K562 (cell line): ENCODE measurements at regions not wholly inside any gene's neighbourhood (a gene's known extent, or its start where the extent isn't known, plus 50 kb on each side); places are given as distances from the start of the nearest gene placed in this dataset.

ENCODE experiments used
- ATAC-seq: fragments of 200-7000 bp; cut with Tn5 transposase; 3 replicates; pipeline ENCODE4 v1.9.1; 2020; ENCODE audit warnings: moderate library complexity
- BruUV-seq: library from RNA; stranded (reverse); fragments of 400-500 nt; replicated peaks from 2 replicates; lab custom pipeline; 2021; lab: Mats Ljungman, UMichigan
- CTCF ChIA-PET: fragments of 300-600 bp; formaldehyde crosslinking; extraction: SDS; loops from one replicate; lab custom pipeline; 2021; ENCODE audit warnings: low intra/inter-chr PET ratio; lab: Yijun Ruan, JAX
- POLR2A ChIA-PET: fragments of 300-600, 350-650 bp; sonication (Branson Sonifier 250); formaldehyde crosslinking; extraction: SDS; loops from one replicate; lab custom pipeline; 2021; ENCODE audit warnings: antibody characterized with exemption, inconsistent platforms; lab: Yijun Ruan, JAX
- DNase-seq, 4 experiments: peaks; one replicate each; pipeline versions ENCODE4 v3.0.0 to v3.0.0-alpha.2; 2011 to 2018; ENCODE audit warnings: low spot score in 3 of 4, mixed read lengths in 3 of 4; ENCODE audit errors: extremely low read depth in 1 of 4
- FAIRE-seq: peaks from 2 replicates; lab custom pipeline; 2011; peaks lifted over from hg19 to GRCh38; lab: Jason Lieb, UNC
- H2AFZ ChIP-seq: 2 replicates; pipeline ENCODE4 v1.6.0; 2011; ENCODE audit warnings: low read depth, low read length, control low read depth, inconsistent platforms
- H3K27ac ChIP-seq: fragments of 200-600 bp; 3 replicates; pipeline ENCODE4 v1.8.0; 2011; ENCODE audit warnings: low read depth, mild to moderate bottlenecking, control low read depth, inconsistent platforms, low read length, moderate library complexity, mixed read lengths; ENCODE audit errors: extremely low read depth
- H3K27me3 ChIP-seq, 2 experiments: fragments of 300-600 bp in 1 of 2; 2 replicates in 1 of 2; 3 replicates in 1 of 2; pipeline versions ENCODE4 v1.6.0 to v1.8.0; 2011; ENCODE audit warnings: inconsistent platforms in 2 of 2, low read length in 2 of 2, mild to moderate bottlenecking in 1 of 2, mixed read lengths in 1 of 2, moderate library complexity in 1 of 2; ENCODE audit not compliant: control insufficient read depth in 2 of 2, insufficient read depth in 2 of 2
- H3K36me3 ChIP-seq: fragments of 300-600 bp; 3 replicates; pipeline ENCODE4 v1.8.0; 2011; ENCODE audit warnings: mild to moderate bottlenecking, low read length, inconsistent platforms; ENCODE audit not compliant: control insufficient read depth, insufficient read depth
- H3K4me1 ChIP-seq, 2 experiments: fragments of 200-600 bp in 1 of 2; replicated peaks in 1 of 2; 2 replicates in 1 of 2; 3 replicates in 1 of 2; pipeline versions ENCODE4 v1.5.1 to v1.8.0; 2011; ENCODE audit warnings: inconsistent platforms in 2 of 2, low read length in 2 of 2, mild to moderate bottlenecking in 1 of 2, mixed read lengths in 1 of 2, moderate library complexity in 1 of 2; ENCODE audit not compliant: control insufficient read depth in 2 of 2, insufficient read depth in 2 of 2
- H3K4me2 ChIP-seq: 2 replicates; pipeline ENCODE4 v1.6.1; 2011; ENCODE audit warnings: low read length, control low read depth, inconsistent platforms, mixed read lengths; ENCODE audit not compliant: insufficient read depth
- H3K4me3 ChIP-seq: fragments of 200-600 bp; sonication (generic), shearing (Covaris generic); 2 replicates; pipeline ENCODE4 v1.5.1; 2016; ENCODE audit warnings: control low read depth, inconsistent platforms
- H3K79me2 ChIP-seq: fragments of 200-600 bp; 3 replicates; pipeline ENCODE4 v1.8.0; 2011; ENCODE audit warnings: low read length, inconsistent platforms; ENCODE audit not compliant: control insufficient read depth, insufficient read depth
- H3K9ac ChIP-seq, 2 experiments: 2 replicates each; pipeline versions ENCODE4 v1.6.0 to v1.6.1; 2011; ENCODE audit warnings: low read depth in 2 of 2, low read length in 2 of 2, control low read depth in 1 of 2, inconsistent platforms in 1 of 2, mild to moderate bottlenecking in 1 of 2, mixed read lengths in 1 of 2; ENCODE audit not compliant: insufficient read depth in 1 of 2
- H3K9me1 ChIP-seq: one replicate; pipeline ENCODE4 v1.6.0; 2011; ENCODE audit warnings: inconsistent platforms, mild to moderate bottlenecking, low read length, moderate library complexity; ENCODE audit not compliant: control insufficient read depth, insufficient read depth
- H3K9me3 ChIP-seq: replicated peaks from 2 replicates; pipeline ENCODE4 v1.5.1; 2011; ENCODE audit warnings: low read depth, low read length, inconsistent platforms; ENCODE audit not compliant: control insufficient read depth, insufficient read depth
- H4K20me1 ChIP-seq: replicated peaks from 2 replicates; pipeline ENCODE4 v1.6.1; 2011; ENCODE audit warnings: low read length, inconsistent platforms, mixed read lengths; ENCODE audit not compliant: control insufficient read depth, insufficient read depth
- CTBP1 ChIP-seq: fragments of 450-650 bp; IDR thresholded peaks from 2 replicates; pipeline ENCODE4 v1.6.1; 2016; ENCODE audit warnings: borderline replicate concordance
- HDAC1 ChIP-seq, 2 experiments: fragments of 450-650 bp; IDR thresholded peaks; 2 replicates each; pipeline ENCODE4 v1.6.1; 2016 to 2017; ENCODE audit warnings: inconsistent platforms in 1 of 2, mild to moderate bottlenecking in 1 of 2, moderate library complexity in 1 of 2
- PHB ChIP-seq: fragments of 250-450 bp; sonication (Bioruptor Pico); IDR thresholded peaks from 2 replicates; pipeline ENCODE4 v1.5.0; 2021
- PHTF2 ChIP-seq: fragments of 250-450 bp; sonication (Bioruptor Pico); IDR thresholded peaks from 2 replicates; pipeline ENCODE4 v1.5.0; 2021; ENCODE audit warnings: mild to moderate bottlenecking
- RBM17 ChIP-seq: fragments of 200-400 bp; formaldehyde crosslinking; IDR thresholded peaks from 2 replicates; pipeline ENCODE4 v1.6.1; 2017; ENCODE audit warnings: low read depth, mild to moderate bottlenecking, low read length, borderline replicate concordance
- SP1 ChIP-seq: sonication (generic); formaldehyde crosslinking; IDR thresholded peaks from 2 replicates; pipeline ENCODE4 v1.8.1; 2022; ENCODE audit warnings: mild to moderate bottlenecking, missing genetic modification reagents
- STAG1 ChIP-seq: sonication (generic); formaldehyde crosslinking; IDR thresholded peaks from 2 replicates; pipeline ENCODE4 v1.5.0; 2020; ENCODE audit warnings: missing genetic modification reagents, borderline replicate concordance
- WGBS: fragments of 100-300 bp; shearing (Covaris generic); methylation state at CpG from one replicate; pipeline ENCODE4 v1.1.6; 2016; ENCODE audit warnings: low coverage, mixed read lengths; ENCODE audit not compliant: insufficient coverage; ENCODE audit errors: missing lambda C conversion rate; 5-methylcytosine and 5-hydroxymethylcytosine counted together
- in situ Hi-C: fragments of 300-500 bp; cut with MboI; formaldehyde crosslinking; loops from 4 replicates; pipeline ENCODE4 v1.15.0; 2018; ENCODE audit warnings: inconsistent platforms, mixed read lengths
- intact Hi-C: fragments of 100-400 bp; cut with micrococcal nuclease; formaldehyde crosslinking; loops from 2 replicates; pipeline ENCODE4 v1.14.2; 2022
- TF ChIP-seq, protein P1 (sequence below): fragments of 250-450 bp; sonication (Bioruptor Pico); IDR thresholded peaks from 2 replicates; pipeline ENCODE4 v1.4.0; 2020; ENCODE audit warnings: borderline replicate concordance

DNA sequence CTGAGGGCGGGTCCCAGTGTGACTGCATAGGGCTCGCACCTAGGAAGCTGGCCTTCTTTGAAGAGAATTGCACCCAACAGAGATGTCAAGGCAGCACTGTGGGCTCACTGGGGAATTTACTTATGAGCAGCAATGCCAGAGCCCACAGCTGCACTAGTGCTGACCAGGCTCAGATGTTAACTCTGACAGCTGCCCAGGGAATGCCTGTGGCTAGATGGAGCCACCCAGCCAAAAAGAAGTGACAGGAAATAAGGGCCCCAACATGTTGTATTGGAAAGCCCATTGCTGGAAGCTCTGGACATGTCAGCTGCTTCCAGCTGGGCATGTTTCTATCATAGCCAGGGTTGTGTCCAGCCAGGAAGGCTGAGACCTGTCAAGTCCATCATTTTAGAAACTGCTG is 90.9 kb upstream of the ZNF280D start:
- H3K9me3 ChIP-seq = no peaks in the 10 kb centered on the region
- H3K27ac ChIP-seq = no peak overlapping the region
- BruUV-seq = no TSS peak
- H3K36me3 ChIP-seq = no peaks in the 10 kb centered on the region
- no peak for ATAC-seq
- H3K4me2 ChIP-seq = no peak overlapping the region
- CTCF ChIA-PET = no interaction called here
- H3K4me3 ChIP-seq = no peak overlapping the region
- intact Hi-C loops = loop anchor here (5.0 to 10.0 kb wide), 6 partner anchors 93 to 701 kb away; partner anchors contain the start of gene TCF12
- no peak for DNase-seq
- no peaks in the 10 kb centered on the region for H3K79me2 ChIP-seq
- TF ChIP-seq STAG1 (CRISPR knock-in tag) (no peak), SP1 (CRISPR knock-in tag) (no peak), RBM17 (no peak), PHTF2 (CRISPR knock-in tag) (no peak), PHB (CRISPR knock-in tag) (no peak), HDAC1 (IDR thresholded peaks at IDR 0.05) (no peak), CTBP1 (no peak)
- TF ChIP-seq, protein P1, sequence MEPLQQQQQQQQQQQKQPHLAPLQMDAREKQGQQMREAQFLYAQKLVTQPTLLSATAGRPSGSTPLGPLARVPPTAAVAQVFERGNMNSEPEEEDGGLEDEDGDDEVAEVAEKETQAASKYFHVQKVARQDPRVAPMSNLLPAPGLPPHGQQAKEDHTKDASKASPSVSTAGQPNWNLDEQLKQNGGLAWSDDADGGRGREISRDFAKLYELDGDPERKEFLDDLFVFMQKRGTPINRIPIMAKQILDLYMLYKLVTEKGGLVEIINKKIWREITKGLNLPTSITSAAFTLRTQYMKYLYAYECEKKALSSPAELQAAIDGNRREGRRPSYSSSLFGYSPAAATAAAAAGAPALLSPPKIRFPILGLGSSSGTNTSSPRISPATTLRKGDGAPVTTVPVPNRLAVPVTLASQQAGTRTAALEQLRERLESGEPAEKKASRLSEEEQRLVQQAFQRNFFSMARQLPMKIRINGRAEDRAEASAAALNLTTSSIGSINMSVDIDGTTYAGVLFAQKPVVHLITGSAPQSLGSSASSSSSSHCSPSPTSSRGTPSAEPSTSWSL (CRISPR knock-in tag) = no peak
- no peaks in the 10 kb centered on the region; a peak in 1 of 5 replicates for H3K27me3 ChIP-seq
- in situ Hi-C loops = loop anchor here (25.0 kb wide), 1 partner anchor 337 kb away; no protein-coding TSS in a partner anchor
- H3K9ac ChIP-seq = no peak overlapping the region
- no peak overlapping the region for H2AFZ ChIP-seq
- H3K4me1 ChIP-seq = no peaks in the 10 kb centered on the region; a peak in 1 of 5 replicates
- POLR2A ChIA-PET = no interaction called here
- no peaks in the 10 kb centered on the region for H3K9me1 ChIP-seq
- H4K20me1 ChIP-seq = no peaks in the 10 kb centered on the region
- FAIRE-seq = no peak
- WGBS = 74% methylated on average over 2 of the region's 2 CpGs
